GM12865 (cell line): ENCODE measurements at regions not wholly inside any gene's neighbourhood (a gene's known extent, or its start where the extent isn't known, plus 50 kb on each side); places are given as distances from the start of the nearest gene placed in this dataset.

Experiments
- DNase-seq: peaks from one replicate; pipeline ENCODE4 v3.0.0; 2010; ENCODE audit warnings: low read depth
- H3K4me3 ChIP-seq: 2 replicates; pipeline ENCODE4 v1.5.1; 2011; ENCODE audit warnings: mild to moderate bottlenecking, low read depth, low read length, control low read depth
- TF ChIP-seq, protein P1 (sequence below): IDR thresholded peaks from 2 replicates; pipeline ENCODE4 v1.5.1; 2011; ENCODE audit warnings: low read length, control low read depth, low read depth, inconsistent platforms; ENCODE audit not compliant: insufficient read depth; ENCODE audit errors: missing control alignments

DNA sequence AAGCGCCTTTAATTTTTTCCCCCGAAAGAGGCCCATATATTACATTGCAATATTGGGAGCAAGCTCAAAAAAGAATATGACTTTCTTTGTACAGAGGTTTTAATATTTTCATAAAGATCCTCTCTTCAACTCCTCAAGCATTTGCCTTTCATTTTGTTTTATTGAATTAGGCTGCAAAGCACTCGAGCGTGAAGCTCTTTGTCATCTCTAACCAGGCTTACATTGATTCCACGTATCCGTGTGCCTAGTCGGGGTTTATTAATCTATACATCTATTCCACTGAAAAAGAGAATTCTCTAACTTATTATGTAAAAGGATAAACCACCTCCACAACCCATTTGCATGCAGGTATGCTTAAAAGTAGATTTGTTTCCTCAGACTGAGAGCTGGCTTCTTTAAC is 234.8 kb upstream of the TMPO start:
- TF ChIP-seq, protein P1, sequence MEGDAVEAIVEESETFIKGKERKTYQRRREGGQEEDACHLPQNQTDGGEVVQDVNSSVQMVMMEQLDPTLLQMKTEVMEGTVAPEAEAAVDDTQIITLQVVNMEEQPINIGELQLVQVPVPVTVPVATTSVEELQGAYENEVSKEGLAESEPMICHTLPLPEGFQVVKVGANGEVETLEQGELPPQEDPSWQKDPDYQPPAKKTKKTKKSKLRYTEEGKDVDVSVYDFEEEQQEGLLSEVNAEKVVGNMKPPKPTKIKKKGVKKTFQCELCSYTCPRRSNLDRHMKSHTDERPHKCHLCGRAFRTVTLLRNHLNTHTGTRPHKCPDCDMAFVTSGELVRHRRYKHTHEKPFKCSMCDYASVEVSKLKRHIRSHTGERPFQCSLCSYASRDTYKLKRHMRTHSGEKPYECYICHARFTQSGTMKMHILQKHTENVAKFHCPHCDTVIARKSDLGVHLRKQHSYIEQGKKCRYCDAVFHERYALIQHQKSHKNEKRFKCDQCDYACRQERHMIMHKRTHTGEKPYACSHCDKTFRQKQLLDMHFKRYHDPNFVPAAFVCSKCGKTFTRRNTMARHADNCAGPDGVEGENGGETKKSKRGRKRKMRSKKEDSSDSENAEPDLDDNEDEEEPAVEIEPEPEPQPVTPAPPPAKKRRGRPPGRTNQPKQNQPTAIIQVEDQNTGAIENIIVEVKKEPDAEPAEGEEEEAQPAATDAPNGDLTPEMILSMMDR: no peak
- no peak overlapping the region for H3K4me3 ChIP-seq
- DNase-seq: no peak

DNA sequence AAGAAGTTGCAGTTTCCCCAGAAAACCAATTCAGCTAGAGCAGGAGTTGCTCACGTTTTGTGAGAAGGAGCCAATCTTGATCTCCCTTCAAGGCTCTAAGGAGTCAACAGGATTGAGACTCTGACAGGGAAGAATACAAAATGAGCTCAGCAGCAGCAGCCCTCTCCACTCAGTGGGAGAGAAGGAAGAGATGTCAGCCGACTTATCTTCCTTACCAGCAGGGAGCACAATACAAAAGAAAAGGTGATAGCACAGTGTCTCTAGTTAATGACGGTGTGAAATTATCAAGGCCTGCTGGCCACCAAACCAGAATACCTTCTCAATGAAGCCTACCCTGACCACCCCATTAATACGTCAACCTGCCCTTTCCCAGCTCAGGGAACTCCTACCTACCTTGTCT is 223.6 kb upstream of the TMPO start:
- TF ChIP-seq, protein P1: no peak
- H3K4me3 ChIP-seq: no peak overlapping the region
- DNase-seq: no peak

DNA sequence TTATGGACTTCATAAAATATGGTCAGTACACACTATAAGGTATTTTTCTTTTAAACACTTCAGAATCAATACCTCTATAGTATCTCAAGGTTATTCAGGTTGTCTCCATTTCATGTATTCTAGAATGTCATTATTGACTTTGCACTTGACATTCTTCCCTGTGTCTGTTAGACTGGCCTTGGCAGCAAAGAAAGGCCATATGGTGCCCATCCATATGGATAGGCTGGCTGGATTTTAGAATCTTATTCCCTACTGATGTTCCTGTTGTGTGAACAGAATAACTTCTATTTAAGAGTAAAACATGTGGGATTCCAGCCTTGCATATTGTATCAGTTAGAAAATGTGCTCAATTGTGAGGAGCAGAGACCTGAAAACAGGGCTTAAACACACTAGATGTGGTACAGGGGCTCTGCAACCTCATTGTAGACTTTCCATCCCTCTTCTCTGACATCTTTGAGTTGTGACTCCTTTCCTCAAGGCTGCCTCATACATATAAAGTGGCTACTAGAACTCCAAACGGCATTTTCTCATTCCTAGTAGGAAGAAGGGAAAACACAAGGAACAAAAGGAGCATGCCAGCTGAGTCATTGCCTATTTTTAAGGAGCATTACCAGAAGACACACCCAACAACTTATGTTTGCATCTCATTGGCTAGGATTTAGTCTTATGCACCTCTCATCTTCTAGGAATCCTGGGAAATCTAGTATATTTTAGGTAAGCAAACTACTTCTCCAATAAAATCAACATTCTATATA is 221.2 kb upstream of the TMPO start:
- H3K4me3 ChIP-seq: no peak overlapping the region
- no peak for DNase-seq
- TF ChIP-seq, protein P1: no peak

DNA sequence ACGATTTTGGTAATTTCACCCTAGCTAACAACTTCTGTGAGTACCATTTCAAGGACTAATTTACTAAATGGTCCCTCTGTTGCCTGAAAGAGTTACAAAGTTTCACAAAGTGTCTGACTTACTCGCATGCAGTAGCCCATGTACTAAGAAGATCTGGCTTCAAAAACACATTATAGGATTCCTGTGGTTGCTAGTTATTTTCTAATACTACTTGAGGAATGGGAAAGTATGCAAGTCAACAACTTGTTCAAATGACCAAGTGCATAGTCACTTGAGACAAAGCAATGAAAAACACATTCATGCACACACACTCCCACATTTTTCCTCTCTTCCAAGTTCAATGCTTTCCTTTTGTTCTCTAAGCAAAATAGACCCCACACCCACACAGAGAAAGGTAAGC is 219.7 kb upstream of the TMPO start:
- H3K4me3 ChIP-seq: no peak overlapping the region
- TF ChIP-seq, protein P1: no peak
- no peak for DNase-seq

DNA sequence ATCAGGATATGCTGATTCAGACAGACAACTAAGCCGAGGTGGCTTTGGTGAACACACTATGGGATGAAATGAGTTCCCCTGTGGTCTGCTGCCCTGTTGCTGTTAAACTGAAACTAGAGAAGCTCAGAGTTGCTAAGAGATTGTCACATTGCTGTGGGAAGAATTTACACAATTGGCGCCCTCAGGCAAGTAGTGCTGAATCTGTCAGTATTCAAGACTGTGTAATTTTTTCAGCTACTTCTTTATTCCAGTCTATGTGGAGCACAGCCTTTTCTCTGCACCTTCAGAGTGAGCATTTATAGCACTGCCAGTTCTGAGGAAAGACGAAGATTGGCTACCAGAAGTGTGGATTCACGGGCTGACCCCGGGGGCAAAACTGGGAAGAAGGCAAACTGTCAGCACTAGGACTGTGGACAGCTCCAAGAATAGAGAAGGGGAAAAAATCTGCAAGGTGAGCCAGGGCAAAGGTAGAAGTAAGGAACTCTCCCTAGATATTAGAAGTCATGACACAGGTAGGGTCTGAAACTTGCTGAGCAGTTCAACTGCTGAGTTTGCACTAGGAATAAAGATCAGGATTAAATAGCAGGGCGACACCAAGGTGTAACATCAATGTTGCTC is 218.8 kb upstream of the TMPO start:
- no peak overlapping the region for H3K4me3 ChIP-seq
- no peak for DNase-seq
- TF ChIP-seq, protein P1: no peak

DNA sequence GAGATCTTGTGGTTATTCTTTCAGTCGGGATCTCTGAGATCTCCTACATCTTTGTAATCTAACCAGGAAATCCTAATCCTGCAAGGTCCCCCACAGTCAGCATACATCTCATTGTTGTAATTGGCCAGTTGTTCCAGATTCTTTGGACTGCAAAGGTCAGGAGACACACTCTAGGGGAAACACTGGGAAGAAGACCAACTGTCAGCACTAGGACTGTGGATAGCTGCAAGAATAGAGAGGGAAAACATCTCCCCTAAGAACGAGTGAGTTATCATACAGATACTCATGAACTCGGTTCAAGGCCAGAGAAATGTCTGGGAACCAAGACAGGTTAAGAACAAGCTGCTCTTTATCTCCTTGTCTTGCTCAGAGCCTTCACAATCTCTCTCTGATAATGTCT is 217.9 kb upstream of the TMPO start:
- TF ChIP-seq, protein P1: no peak
- no peak overlapping the region for H3K4me3 ChIP-seq
- DNase-seq: no peak

DNA sequence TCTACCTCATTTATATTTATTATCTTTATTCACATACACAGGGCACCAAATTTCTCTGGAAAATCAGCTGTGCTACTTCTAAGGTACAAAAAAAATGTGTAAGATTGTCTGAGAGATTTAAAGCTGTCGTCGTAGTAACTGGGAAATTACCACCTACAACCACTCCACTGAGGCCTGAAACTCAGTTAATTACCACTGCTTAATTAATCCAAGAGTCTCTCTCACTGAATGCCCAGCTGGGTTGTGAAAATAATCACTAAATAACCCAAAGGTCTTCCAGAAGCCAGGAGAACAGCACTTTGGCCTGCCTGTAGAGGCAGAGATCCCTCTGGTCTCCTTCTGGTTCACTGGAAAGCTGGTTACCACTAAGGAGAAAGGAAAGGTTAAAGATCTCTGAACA is 207.2 kb upstream of the TMPO start:
- TF ChIP-seq, protein P1: no peak
- H3K4me3 ChIP-seq: no peak overlapping the region
- no peak for DNase-seq
